OCI-LY3 (cell line): ENCODE measurements at regions not wholly inside any gene's neighbourhood (a gene's known extent, or its start where the extent isn't known, plus 50 kb on each side); places are given as distances from the start of the nearest gene placed in this dataset.
A peak's percentile ranks its signal among the peaks of the same experiment; 100 is the strongest.

Experiments
- H2AFZ ChIP-seq: fragments of 200-600, 300-600 bp; shearing (Covaris generic); 2 replicates; pipeline ENCODE4 v1.6.0; 2014; ENCODE audit warnings: antibody characterized with exemption, low read depth, low read length
- H3K27ac ChIP-seq: fragments of 200-600, 300-600 bp; sonication (generic); 2 replicates; pipeline ENCODE4 v1.5.1; 2014; ENCODE audit warnings: mild to moderate bottlenecking, low read length, moderate library complexity, mixed read lengths
- H3K27me3 ChIP-seq: fragments of 200-600, 300-600 bp; sonication (generic); 2 replicates; pipeline ENCODE4 v1.6.1; 2014; ENCODE audit warnings: low read depth, low read length, mixed read lengths
- H3K36me3 ChIP-seq: fragments of 200-600, 300-600 bp; sonication (generic); replicated peaks from 2 replicates; pipeline ENCODE3; 2014; ENCODE audit warnings: low read depth, low read length, mixed read lengths
- H3K4me1 ChIP-seq: fragments of 300-600, 200-600 bp; sonication (generic); 2 replicates; pipeline ENCODE4 v1.6.1; 2014; ENCODE audit warnings: low read length, mixed read lengths
- H3K4me2 ChIP-seq: fragments of 200-600, 300-600 bp; sonication (generic); 2 replicates; pipeline ENCODE4 v1.6.1; 2014; ENCODE audit warnings: low read length, mixed read lengths
- H3K4me3 ChIP-seq: fragments of 300-600, 200-600 bp; sonication (generic); 2 replicates; pipeline ENCODE4 v1.5.1; 2014; ENCODE audit warnings: antibody characterized with exemption, mild to moderate bottlenecking, low read length, moderate library complexity
- H3K79me2 ChIP-seq: fragments of 300-600, 200-600 bp; shearing (Covaris generic); 2 replicates; pipeline ENCODE4 v1.6.1; 2014; ENCODE audit warnings: mild to moderate bottlenecking, low read length, mixed read lengths
- H3K9ac ChIP-seq: fragments of 300-600, 200-600 bp; shearing (Covaris generic); 2 replicates; pipeline ENCODE4 v1.6.0; 2014; ENCODE audit warnings: mild to moderate bottlenecking, low read length, moderate library complexity
- H3K9me3 ChIP-seq: fragments of 200-600, 300-600 bp; shearing (Covaris generic); 2 replicates; pipeline ENCODE4 v1.6.1; 2014; ENCODE audit warnings: low read length, mixed read lengths; ENCODE audit not compliant: insufficient read depth
- H4K20me1 ChIP-seq: fragments of 200-600, 300-600 bp; sonication (generic); 2 replicates; pipeline ENCODE4 v1.6.1; 2016; ENCODE audit warnings: low read length, mixed read lengths; ENCODE audit not compliant: insufficient read depth
- CTCF ChIP-seq: fragments of 200-600, 300-600 bp; sonication (generic); IDR thresholded peaks from 2 replicates; pipeline ENCODE4 v1.5.1; 2014; ENCODE audit warnings: antibody characterized with exemption, low read length, low read depth
- EZH2phosphoT487 ChIP-seq: fragments of 200-600 bp; shearing (Covaris generic); IDR thresholded peaks from 2 replicates; pipeline ENCODE4 v1.6.1; 2018; ENCODE audit warnings: antibody characterized with exemption, mixed run types, low read depth

- TF ChIP-seq CTCF (no peak), EZH2phosphoT487 (no peak)
- no peaks in the 10 kb centered on the region for H3K9me3 ChIP-seq
- no peak overlapping the region for H3K4me3 ChIP-seq
- H3K27me3 ChIP-seq: no peaks in the 10 kb centered on the region
- H3K79me2 ChIP-seq: no peaks in the 10 kb centered on the region
- no peak overlapping the region for H2AFZ ChIP-seq
- no peak overlapping the region for H3K4me2 ChIP-seq
- H3K9ac ChIP-seq: no peak overlapping the region
- H3K27ac ChIP-seq: no peak overlapping the region
- peaks cover 30% of the 10 kb centered on the region for H3K4me1 ChIP-seq
- H4K20me1 ChIP-seq: no peaks in the 10 kb centered on the region
- H3K36me3 ChIP-seq: no peaks in the 10 kb centered on the region
These were observed 137.3 kb upstream of the KBTBD8 start for GRCh38 chr3:66860771-66861170.

GRCh38 chr3:66863205-66864111 lies 134.6 kb upstream of the KBTBD8 start:
- H2AFZ ChIP-seq: peak overlapping the region; percentile 39; the same call in 1 of the 2 replicates
- H3K36me3 ChIP-seq: no peaks in the 10 kb centered on the region
- peaks cover 19% of the 10 kb centered on the region for H3K4me1 ChIP-seq
- H3K4me2 ChIP-seq: peak overlapping the region; percentile 1; the same call in 1 of the 2 replicates
- H3K27me3 ChIP-seq: no peaks in the 10 kb centered on the region
- no peak overlapping the region for H3K4me3 ChIP-seq
- H3K9me3 ChIP-seq: no peaks in the 10 kb centered on the region
- H3K27ac ChIP-seq: no peak overlapping the region; the same call in 1 of the 2 replicates
- H3K79me2 ChIP-seq: no peaks in the 10 kb centered on the region
- TF ChIP-seq CTCF (no peak), EZH2phosphoT487 (no peak)
- no peak overlapping the region for H3K9ac ChIP-seq
- H4K20me1 ChIP-seq: no peaks in the 10 kb centered on the region

GRCh38 chr3:66884659-66885058 lies 113.4 kb upstream of the KBTBD8 start:
- Histone ChIP-seq H2AFZ (no peak overlapping the region), H3K27me3 (no peaks in the 10 kb centered on the region), H3K4me2 (no peak overlapping the region), H3K9me3 (no peaks in the 10 kb centered on the region), H3K27ac (no peak overlapping the region), H3K36me3 (no peaks in the 10 kb centered on the region), H3K4me1 (peaks cover 7% of the 10 kb centered on the region), H3K79me2 (no peaks in the 10 kb centered on the region), H4K20me1 (no peaks in the 10 kb centered on the region), H3K9ac (no peak overlapping the region), H3K4me3 (no peak overlapping the region)
- TF ChIP-seq CTCF: no peak

- TF ChIP-seq CTCF: no peak
- TF ChIP-seq EZH2phosphoT487: no peak
- H3K27me3 ChIP-seq: no peaks in the 10 kb centered on the region
- H3K36me3 ChIP-seq: no peaks in the 10 kb centered on the region
- no peak overlapping the region for H3K4me2 ChIP-seq
- no peak overlapping the region for H3K4me3 ChIP-seq
- H3K9me3 ChIP-seq: no peaks in the 10 kb centered on the region
- H2AFZ ChIP-seq: no peak overlapping the region
- no peaks in the 10 kb centered on the region for H4K20me1 ChIP-seq
- H3K4me1 ChIP-seq: peaks cover 14% of the 10 kb centered on the region
- no peaks in the 10 kb centered on the region for H3K79me2 ChIP-seq
- H3K9ac ChIP-seq: no peak overlapping the region
- no peak overlapping the region for H3K27ac ChIP-seq
These were observed 112.6 kb upstream of the KBTBD8 start for GRCh38 chr3:66885326-66886000.
